GM19438 (cell line): ENCODE measurements at regions not wholly inside any gene's neighbourhood (a gene's known extent, or its start where the extent isn't known, plus 50 kb on each side); places are given as distances from the start of the nearest gene placed in this dataset.

Source experiments
- ATAC-seq: cut with Tn5 transposase; IDR thresholded peaks from one replicate; pipeline ENCODE4 v1.9.1; 2021; ENCODE audit warnings: low read depth; ENCODE audit not compliant: unreplicated experiment

DNA sequence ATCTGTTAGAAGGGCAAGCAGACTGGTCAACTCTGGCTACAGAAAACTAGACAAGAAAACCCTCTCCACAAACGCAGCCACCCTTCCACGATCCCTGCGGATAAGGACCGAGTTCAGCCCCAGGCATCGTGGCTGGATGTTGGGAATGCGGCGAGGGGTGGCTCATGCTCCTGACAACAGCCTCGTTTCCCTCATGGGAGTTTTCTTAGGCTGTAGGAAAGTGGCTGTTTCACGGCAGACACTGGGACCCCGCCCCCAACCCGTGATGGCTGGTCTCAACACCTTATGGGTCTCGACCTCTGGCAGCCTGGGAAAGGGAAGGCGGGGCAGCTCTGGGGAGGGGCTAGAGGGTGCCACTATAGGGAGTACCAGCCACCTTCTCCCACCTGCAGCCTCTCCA is 123.3 kb downstream of the RFLNA start:
- ATAC-seq, result no peak

DNA sequence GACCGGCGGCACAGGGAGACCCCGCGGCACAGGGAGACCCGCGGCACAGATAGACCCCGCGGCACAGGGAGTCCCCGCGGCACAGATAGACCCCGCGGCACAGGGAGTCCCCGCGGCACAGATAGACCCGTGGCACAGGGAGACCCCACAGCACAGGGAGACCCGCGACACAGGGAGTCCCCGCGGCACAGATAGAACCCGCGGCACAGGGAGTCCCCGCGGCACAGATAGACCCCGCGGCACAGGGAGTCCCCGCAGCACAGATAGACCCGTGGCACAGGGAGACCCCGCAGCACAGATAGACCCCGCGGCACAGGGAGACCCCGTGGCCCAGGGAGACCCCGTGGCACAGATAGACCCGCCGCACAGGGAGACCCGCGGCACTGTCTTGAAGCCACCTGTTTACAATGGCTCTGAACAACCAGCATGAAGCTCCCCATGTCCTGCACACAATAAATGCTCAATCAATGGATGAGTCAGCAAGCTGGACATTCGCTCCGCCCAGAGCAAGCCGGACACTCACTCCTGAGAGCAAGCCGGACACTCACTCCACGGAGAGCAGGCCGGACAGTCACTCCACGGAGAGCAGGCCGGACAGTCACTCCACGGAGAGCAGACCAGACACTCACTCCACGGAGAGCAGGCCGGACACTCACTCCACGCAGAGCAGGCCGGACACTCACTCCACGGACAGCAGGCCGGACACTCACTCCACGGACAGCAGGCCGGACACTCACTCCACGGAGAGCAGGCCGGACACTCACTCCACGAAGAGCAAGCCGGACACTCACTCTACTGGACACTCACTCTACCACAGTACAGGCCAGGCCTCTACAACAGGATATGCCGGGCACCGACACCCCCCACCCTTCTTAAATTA is 121.9 kb downstream of the RFLNA start:
- ATAC-seq, result no peak

DNA sequence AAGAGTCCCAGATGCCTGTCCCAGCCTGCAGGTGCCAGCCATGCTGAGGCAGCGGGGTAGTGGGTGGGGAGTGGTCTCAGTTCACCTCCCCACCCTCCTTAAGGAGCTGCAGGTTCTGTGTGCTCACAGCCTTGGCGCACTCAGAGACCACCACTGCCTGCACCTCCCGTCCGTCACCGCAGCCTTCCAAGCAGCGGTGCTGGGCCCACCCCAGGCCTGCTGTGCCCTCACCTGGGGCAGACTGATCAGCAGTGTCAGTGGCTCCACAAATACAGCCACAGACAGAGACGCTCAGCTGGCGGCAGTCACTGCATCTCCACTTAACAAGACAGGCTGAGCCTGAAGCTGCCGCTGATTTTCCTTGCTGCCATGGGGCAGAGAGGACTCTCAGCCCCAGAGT is 120.2 kb downstream of the RFLNA start:
- ATAC-seq, result no peak

DNA sequence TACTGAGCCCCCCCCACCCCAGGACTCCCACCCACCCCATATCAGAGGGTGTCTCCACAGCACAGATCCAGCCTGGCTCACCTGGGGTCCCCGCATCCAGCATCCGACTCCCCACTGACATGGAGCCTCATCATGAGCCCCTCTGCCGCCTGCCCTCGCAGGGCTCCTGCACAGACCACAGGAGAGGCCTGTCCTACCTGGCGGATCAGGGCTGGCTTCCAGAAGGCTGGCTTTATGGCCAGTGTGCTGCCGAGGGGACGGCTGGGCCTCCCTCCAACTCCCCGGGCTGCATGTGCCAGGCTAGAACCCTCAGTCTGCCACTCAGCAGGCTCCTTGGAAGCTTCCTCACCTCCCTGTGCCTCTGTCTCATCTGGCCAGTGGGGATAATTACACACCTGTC is 119.0 kb downstream of the RFLNA start:
- no peak for ATAC-seq

DNA sequence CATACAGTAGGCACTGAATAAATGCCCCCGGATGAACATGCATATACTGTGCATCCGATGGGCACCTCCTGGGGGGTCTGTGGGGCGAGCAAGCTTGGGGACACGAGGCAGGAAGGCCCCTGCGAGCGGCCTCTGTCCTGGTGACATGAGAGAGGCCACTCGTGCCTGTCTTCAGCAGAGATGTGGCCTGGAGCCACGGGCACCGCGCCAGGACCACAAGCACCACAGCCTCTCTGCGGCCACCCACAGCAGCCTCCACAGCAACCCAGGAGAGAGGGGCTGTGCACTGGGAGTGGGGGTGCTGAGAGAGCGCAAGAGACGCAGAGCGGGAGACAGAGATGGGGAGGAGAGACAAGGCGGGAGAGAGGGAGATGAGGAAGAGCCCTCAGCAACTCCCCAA is 118.5 kb downstream of the RFLNA start:
- ATAC-seq, result no peak

DNA sequence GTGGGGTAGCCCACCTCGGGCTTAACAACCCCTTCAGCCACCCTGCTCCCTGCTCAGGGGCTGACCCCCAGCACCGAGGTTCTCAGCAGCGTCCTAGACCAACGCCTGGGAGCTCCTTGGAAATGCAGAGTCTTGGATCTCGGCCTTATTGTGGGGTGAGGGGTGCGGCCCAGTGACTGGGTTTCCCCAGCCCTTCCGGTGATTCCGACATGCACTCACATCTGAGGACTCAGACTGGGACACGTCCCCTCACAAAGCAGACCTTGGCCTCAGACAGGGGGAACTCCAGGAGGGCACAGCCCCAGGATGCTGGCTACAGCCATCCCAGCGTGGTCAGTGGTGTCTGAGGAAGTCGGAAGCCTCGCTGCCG is 117.7 kb downstream of the RFLNA start:
- no peak for ATAC-seq

DNA sequence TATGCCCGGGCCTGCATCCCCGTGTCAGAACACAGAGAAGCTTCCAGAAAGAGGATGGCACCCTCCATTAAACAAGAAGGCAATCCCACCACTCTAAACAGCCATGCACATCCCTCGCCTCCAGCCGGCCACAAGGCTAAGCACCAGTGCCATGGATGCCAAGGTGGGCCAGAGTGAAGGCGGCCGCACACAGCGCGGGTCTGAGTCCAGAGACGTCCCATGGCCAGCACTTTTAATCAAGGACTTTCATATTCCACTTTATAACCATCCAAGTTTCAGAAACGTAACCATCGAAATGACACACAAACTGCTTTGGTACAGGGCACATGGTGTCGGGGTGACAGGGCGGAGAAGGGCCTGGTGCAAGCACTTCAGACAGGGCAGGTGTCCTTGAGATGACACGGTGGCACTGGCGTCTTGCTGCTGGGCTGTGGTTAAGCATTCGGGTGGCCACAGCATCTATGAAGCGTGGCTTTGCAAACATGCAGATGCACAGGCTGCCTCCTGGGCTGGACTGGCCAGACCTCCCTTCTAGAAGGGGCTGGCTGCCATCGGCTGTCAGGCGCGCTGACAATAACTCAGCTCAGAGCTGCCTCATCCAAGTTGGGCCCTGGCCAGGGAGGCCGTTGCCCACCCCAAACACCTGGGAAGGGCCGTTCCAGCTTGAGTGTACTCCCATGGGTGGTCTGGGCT is 117.2 kb downstream of the RFLNA start:
- no peak for ATAC-seq

DNA sequence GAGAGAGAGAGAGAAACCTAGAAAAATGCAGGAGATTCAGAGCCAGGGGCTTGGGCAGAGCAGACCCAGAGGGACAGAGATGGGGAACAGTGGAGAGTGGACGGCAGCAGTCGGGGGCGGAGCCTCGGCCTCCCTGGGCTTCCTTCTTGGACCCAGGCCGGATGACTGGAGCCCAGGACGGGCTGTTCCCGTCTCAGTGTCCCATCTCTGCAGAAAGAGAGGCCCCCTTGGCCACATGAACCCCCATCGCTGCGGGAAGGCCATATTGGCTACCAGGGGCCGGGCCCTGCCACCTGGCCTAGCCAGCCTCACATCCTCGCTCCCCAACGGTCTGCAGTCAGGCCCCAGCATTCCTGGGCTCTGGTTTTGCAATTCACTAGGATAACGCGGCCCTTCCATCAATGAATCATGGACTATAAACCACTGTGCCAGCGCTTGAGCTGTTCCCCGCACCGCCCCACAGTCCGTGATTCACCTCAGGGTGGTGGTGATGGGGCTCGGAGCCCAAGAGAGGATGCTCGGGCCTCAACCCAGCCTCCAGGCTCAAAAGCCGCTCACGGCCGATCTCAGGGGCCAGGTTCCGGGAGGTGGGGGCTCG is 116.5 kb downstream of the RFLNA start:
- no peak for ATAC-seq

DNA sequence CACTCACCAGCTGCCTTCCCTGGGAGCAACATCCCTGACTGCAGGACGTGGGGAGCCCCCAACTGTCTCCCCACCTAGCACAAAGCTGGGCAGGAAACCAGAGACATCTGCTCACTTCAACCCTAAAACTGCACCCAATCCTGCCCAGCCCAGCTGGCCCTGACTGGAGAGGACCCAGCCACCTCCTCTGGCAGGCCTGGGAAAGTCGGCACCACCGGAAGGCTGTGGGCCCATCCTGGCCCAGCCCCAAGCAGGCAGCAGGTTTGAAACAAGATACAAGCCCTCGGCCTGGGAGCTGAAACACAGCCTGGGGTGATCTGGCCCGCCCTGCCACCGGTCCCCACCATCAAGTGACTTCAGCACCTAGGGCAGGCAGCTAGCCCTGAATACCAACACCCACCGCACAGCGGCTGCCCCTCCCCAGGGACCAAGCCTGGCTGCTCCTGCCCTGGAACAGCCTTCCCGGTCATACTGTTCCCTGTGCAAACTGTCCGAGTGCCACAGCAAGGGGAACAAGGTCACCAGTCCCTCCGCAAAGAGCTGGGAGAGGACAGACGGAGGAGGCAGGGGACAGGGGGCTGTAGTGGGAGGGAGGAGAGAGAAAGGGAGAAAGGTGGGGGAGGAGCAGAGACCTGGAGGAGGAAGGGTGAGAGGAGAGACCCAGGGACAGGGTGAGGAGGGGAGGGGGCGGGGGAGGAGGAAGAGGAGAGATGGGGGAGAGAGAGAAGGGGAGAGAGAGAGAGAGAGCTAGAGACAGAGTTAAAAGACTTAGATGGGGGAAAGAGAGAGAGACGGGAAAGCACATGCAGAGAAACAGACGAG is 115.7 kb downstream of the RFLNA start:
- ATAC-seq, result no peak

DNA sequence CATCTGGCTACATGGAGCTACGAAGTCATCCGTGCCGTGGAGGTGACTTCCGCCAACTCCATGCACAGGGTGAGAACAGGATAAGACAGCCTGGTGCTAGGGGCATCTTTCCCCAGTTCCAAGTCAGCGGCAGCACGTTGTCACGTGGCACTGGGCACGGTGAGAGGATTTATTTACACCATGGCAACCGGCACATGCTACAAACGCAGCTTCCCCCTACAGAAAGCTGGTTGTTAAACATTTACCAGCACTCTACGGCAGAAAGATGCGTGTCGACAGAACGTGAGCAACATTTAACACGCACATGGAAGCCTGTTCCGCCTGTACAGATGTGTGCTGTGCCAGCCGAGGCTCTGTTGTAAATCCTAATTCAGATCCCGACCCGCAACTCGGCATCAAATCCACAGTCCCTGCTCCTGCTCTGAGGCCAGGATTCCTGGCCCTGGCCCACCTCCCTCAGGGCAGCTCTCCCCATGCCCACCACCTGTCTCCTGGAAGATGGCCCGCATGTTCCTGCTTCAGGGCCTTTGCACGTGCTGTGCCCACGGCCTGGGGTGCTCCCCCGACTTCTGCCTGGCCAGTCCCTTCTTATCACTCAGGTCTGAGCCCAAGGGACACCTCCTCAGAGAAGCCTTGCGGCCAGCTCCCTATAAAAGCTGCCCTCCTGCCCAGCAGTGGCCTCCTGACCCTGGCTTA is 114.1 kb downstream of the RFLNA start:
- no peak for ATAC-seq

DNA sequence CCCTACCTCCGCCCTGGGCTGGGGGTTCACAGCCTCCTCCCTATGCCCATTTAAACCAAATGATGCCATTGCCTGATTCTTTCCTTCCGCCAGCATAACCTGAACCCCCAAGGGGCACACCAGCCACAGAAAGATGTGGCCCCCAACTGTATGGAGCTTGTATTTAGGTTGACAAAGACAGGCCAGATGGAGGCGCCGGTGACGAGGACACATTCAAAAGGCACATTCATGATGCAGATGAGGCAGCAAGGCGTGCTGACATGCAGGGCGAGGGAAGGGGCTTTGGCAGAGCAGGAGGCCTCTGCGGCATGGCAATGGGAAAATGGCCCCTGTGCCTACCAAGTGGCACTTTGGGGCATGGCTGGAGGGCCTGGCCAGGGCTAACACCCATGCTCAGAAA is 112.2 kb downstream of the RFLNA start:
- no peak for ATAC-seq

DNA sequence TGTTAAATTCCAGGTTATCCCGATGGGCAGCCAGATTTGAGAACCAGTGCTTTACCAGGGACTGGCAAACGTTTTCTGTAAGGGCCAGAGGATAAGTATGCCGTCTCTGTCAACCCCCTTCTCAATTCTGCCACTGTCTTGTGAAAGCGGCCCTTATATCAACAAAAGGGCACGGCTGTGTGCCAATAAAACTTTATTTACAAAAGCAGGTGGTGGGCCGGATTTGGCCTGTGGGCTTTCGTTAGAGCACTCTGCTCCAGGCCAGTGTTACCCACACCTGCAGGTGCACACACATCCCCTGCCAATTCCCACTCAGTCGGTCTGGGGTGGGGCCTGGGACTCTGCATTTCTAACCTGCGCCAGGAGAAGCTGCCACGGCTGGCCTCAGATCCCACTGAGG is 111.2 kb downstream of the RFLNA start:
- no peak for ATAC-seq

DNA sequence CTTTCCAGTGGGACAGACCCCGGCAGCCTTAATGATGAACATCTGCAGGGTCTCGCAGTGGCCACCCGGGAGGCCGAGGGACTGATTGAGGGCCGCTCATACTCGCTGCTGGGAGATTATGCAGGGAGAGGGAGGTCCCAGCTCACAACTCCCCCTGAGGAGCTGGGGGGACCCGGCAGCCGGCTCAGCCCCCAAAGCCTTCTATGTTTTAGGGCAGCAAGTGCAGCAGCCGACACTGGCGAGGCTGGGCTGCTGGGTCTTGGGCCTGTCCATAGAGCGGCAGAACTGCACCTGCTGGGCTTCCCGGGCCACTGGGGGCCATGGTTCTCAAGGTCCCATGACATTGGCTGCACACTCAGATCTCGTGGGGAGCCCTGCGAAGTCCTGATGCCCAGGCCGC is 110.7 kb downstream of the RFLNA start:
- no peak for ATAC-seq

DNA sequence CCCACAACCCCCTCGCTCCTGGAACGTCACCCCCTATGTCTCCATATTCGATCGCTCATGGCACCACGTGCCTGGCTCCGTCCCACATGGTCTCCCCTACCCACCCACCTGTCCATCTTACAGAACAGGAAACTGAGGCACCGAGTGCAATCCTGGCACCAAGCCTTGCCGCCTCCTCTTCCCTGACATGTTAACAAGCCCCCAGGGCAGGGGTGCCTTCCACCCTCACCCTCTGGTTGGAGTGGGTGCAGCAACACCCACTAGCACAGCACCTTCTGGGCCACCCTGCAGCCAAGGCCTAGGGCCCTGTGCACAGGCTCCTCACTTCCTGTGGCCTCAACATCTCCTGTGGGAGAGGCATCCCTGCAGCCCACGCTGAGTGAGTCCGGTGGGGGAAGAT is 110.3 kb downstream of the RFLNA start:
- ATAC-seq, result no peak

DNA sequence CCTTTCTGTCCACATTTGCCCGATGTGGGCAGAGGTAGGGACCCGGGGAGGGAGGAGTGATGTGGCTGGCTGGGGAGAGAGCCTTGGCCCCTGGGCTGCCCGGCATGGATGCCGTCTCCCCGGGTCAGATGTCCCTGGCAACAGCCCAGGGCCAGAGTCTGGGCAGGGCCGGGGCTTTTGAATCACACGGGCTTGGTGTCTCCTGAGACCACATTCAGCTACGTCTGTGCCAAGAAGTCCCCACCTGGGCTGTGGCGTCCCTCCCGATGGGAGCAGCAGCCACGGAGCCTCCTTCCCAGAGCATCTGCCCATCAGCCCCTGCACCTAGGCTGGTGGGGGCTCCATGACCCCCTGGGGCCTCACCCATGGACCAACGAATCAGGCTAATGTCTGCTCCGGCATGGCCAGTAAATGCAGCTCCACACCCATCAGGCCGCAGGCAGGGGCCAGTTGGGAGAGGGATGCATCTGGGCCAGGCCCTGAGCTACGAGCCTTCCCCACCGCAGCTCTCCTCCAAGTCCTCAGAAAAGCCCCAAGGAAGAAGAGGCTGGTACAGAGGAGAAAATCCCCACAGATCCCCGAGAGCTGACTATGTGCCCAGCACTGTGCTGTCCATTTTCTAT is 109.4 kb downstream of the RFLNA start:
- no peak for ATAC-seq

DNA sequence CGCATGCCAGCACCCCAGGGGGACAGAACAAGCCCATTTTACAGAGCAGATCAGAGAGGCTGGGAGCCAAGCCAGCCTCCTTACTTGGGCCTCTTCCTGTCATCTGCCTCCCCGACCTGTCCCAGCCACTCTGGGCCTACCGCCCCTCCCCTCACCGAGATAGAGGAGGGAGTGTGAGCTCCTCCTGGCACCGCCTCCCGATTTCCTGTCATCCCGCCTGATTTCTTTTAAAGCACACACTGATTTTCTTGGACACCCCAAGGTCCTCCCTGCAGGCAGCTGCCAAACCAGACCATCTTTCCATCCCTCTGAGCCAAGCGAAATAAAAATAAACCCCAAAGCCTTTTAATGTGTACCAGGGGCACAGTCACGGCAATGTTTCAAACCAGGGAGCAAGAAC is 108.4 kb downstream of the RFLNA start:
- no peak for ATAC-seq

DNA sequence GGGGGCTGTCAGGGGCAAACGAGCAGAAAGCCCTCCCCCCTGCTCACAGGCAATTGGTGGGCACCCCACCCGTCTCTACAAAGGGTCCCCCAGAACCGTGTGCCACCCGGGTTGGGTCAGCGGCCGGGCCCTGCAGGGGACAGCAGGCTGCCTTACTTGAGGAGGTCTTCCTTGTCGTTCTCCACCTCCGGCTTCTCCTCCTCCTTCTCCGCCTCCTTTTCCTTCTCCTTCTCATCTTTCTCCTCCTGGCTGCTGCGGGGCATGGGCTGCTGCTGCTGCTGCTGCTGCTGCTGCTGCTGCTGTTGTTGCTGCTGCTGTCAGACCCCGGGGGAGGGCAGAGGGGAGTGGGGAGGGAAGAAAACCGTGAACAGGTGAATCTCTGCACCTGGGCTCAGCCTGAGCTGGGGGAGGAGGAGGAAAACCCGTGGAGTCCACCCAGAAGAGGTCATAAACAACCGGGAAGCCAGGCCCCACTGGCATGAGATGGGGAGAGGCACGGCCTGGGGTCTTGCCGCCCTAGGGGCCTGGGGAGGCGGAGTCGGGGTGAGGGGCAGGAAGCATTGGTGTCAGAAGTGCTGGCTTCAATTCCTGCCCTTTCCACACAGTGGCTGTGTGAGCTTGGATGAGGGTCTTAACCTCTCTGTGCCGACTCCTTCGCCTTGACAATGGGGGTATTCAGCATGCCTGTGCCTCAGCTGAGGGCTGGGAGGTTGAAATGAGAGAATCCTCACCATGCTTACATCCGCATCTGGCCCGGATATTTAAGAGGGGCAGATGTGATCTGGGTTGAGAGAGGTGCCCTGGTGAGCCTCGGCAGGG is 107.6 kb downstream of the RFLNA start:
- no peak for ATAC-seq

DNA sequence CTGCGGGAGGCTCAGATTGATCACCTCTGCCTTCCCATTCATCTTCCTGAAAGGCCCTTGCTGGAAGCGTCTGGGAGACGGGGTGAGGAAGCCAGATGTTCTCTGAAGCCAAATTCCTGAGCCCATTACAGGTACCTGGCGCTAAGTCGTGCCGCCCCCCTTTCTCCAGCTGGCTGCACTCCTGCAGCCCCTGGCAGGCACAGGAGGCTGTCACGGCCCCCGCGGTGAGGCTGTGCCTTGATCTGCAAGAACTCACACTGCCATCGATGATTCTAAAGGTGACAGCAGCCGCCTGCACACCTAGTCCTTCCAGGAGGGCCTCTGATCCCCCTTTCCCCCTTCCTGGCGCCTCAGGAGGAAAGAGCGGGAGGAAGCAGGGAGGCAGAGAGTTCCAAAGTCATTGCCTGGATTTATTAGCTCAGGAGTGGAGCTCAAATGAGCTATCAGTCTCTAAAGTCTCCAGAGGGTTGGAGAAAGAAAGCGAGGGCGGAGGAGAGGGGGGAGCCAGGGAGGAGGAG is 106.9 kb downstream of the RFLNA start:
- ATAC-seq, result no peak

DNA sequence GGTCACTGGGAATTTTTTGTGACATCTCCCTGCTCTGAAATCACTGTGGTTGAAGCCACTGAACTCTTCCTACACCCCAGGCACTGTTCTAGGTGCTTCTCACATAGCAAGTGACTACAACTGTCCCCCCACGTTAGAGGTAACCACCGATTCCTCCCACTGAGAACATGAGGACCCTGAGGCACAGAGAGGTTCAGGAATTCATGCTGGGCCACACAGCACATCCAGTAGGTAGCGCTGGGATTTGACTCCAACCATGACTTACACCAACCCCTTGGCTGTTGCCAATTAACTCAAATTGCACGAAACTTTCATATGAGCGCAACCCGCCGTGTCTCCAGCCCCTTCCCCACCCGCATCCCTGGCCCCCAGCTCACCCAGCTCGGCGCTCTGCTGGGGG is 105.2 kb downstream of the RFLNA start:
- ATAC-seq, result no peak
